Stimulated activated CD8-positive, alpha-beta memory T cell treated with anti-CD3 and anti-CD28 coated beads, Interleukin-2, amount 100 ng/mL, for 48 hours (primary cell): ENCODE measurements at regions not wholly inside any gene's neighbourhood (a gene's known extent, or its start where the extent isn't known, plus 50 kb on each side); places are given as distances from the start of the nearest gene placed in this dataset.

ENCODE experiments used
- DNase-seq, 2 donors: peaks; one replicate each; pipeline ENCODE4 v3.0.0-alpha.2; 2020; ENCODE audit warnings: low read depth in 2 of 2

GRCh38 chr2:64402876-64403275 lies 51.1 kb upstream of the LGALSL start:
- no peak for DNase-seq

GRCh38 chr2:64403426-64403825 lies 50.5 kb upstream of the LGALSL start:
- no peak for DNase-seq

- DNase-seq, result no peak
These were observed 49.8 kb upstream of the LGALSL start for GRCh38 chr2:64404002-64404731.
